H1 (cell line): ENCODE measurements at regions not wholly inside any gene's neighbourhood (a gene's known extent, or its start where the extent isn't known, plus 50 kb on each side); places are given as distances from the start of the nearest gene placed in this dataset.

Experiments
- CTCF ChIA-PET: fragments of 300-600 bp; sonication (Branson Sonifier 250); formaldehyde crosslinking; loops from one replicate; lab custom pipeline; 2021; ENCODE audit not compliant: partially characterized antibody; lab: Charles Lee
- POLR2A ChIA-PET: fragments of 300-600 bp; sonication (Branson Sonifier 250); formaldehyde crosslinking; loops from one replicate; lab custom pipeline; 2021; ENCODE audit warnings: inconsistent platforms; ENCODE audit not compliant: partially characterized antibody; lab: Charles Lee
- DNase-seq, 2 experiments: peaks; one replicate each; pipeline versions ENCODE4 v3.0.0 to v3.0.0-alpha.2; 2010 to 2022; ENCODE audit warnings: low spot score in 2 of 2, low read depth in 1 of 2, mixed read lengths in 1 of 2
- FAIRE-seq: peaks from 2 replicates; lab custom pipeline; 2011; peaks lifted over from hg19 to GRCh38; lab: Jason Lieb, UNC
- H2AFZ ChIP-seq: 2 replicates; pipeline ENCODE4 v1.8.1; 2012; ENCODE audit warnings: low read length, inconsistent platforms
- H2AK5ac ChIP-seq: 2 replicates; pipeline ENCODE4 v1.6.1; 2013; ENCODE audit warnings: low read depth, low read length
- H2BK120ac ChIP-seq: replicated peaks from 2 replicates; pipeline ENCODE3; 2013; ENCODE audit warnings: low read depth, low read length, inconsistent platforms
- H2BK12ac ChIP-seq: 2 replicates; pipeline ENCODE4 v1.6.1; 2013; ENCODE audit warnings: low read depth, low read length
- H2BK15ac ChIP-seq: 2 replicates; pipeline ENCODE4 v1.6.1; 2013; ENCODE audit warnings: low read length
- H2BK20ac ChIP-seq: 2 replicates; pipeline ENCODE4 v1.6.1; 2013; ENCODE audit warnings: low read length
- H2BK5ac ChIP-seq: 2 replicates; pipeline ENCODE4 v1.6.1; 2013; ENCODE audit warnings: low read depth, low read length
- H3K14ac ChIP-seq: 2 replicates; pipeline ENCODE4 v1.6.1; 2013; ENCODE audit warnings: inconsistent platforms; ENCODE audit not compliant: insufficient read length
- H3K18ac ChIP-seq: 2 replicates; pipeline ENCODE4 v1.6.1; 2013; ENCODE audit warnings: low read length; ENCODE audit errors: extremely low read depth
- H3K23ac ChIP-seq: 2 replicates; pipeline ENCODE4 v1.6.1; 2013; ENCODE audit warnings: inconsistent platforms; ENCODE audit not compliant: insufficient read length
- H3K23me2 ChIP-seq: 2 replicates; pipeline ENCODE4 v1.6.1; 2013; ENCODE audit warnings: low read depth, low read length
- H3K27ac ChIP-seq: 2 replicates; pipeline ENCODE4 v1.6.1; 2011; ENCODE audit warnings: low read depth, low read length, inconsistent platforms
- H3K27me3 ChIP-seq, 4 experiments: replicated peaks in 1 of 4; 1 replicate in 1 of 4; 2 replicates in 3 of 4; pipeline versions ENCODE4 v1.6.1 to v1.8.1; 2011 to 2013; ENCODE audit warnings: low read length in 3 of 4, mild to moderate bottlenecking in 3 of 4, inconsistent platforms in 2 of 4, mixed read lengths in 2 of 4, moderate library complexity in 1 of 4; ENCODE audit not compliant: control insufficient read depth in 3 of 4, insufficient read depth in 3 of 4; ENCODE audit errors: extremely low read depth in 1 of 4
- H3K36me3 ChIP-seq, 4 experiments: 2 replicates each; pipeline versions ENCODE4 v1.6.1 to v1.8.1; 2011 to 2013; ENCODE audit warnings: mild to moderate bottlenecking in 4 of 4, low read length in 3 of 4, moderate library complexity in 2 of 4, control low read depth in 1 of 4, inconsistent platforms in 1 of 4; ENCODE audit not compliant: insufficient read depth in 4 of 4, control insufficient read depth in 2 of 4
- H3K4ac ChIP-seq: replicated peaks from 2 replicates; pipeline ENCODE3; 2013; ENCODE audit warnings: low read length, low read depth, mixed read lengths, inconsistent platforms; ENCODE audit not compliant: insufficient read length
- H3K4me1 ChIP-seq, 4 experiments: replicated peaks in 1 of 4; 1 replicate in 1 of 4; 2 replicates in 3 of 4; pipeline versions ENCODE4 v1.6.1 to v1.8.1; 2011 to 2013; ENCODE audit warnings: low read length in 3 of 4, inconsistent platforms in 2 of 4, mixed read lengths in 1 of 4; ENCODE audit not compliant: insufficient read depth in 4 of 4, control insufficient read depth in 3 of 4
- H3K4me2 ChIP-seq, 2 experiments: 2 replicates each; pipeline versions ENCODE4 v1.6.1 to v1.8.1; 2011 to 2013; ENCODE audit warnings: low read depth in 2 of 2, low read length in 2 of 2, control low read depth in 1 of 2, inconsistent platforms in 1 of 2, mild to moderate bottlenecking in 1 of 2; ENCODE audit not compliant: insufficient read depth in 1 of 2
- H3K4me3 ChIP-seq, 4 experiments: fragments of 200-600, 300-600 bp in 1 of 4; sonication (generic), shearing (Covaris generic), sonication (Bioruptor Twin) in 1 of 4; 2 replicates each; pipeline versions ENCODE4 v1.5.1 to v1.8.1; 2011 to 2016; ENCODE audit warnings: low read length in 4 of 4, low read depth in 3 of 4, control low read depth in 2 of 4, inconsistent platforms in 2 of 4, mild to moderate bottlenecking in 2 of 4, mixed read lengths in 1 of 4, moderate library complexity in 1 of 4; ENCODE audit not compliant: insufficient read depth in 2 of 4; ENCODE audit errors: extremely low read depth in 1 of 4
- H3K56ac ChIP-seq: replicated peaks from 2 replicates; pipeline ENCODE3; 2013; ENCODE audit warnings: low read depth, mild to moderate bottlenecking, mixed read lengths, low read length, inconsistent platforms; ENCODE audit not compliant: insufficient read length
- H3K79me1 ChIP-seq: 2 replicates; pipeline ENCODE4 v1.6.1; 2013; ENCODE audit warnings: low read depth, low read length, control low read depth
- H3K79me2 ChIP-seq, 2 experiments: 2 replicates each; pipeline versions ENCODE4 v1.6.1 to v1.8.1; 2012 to 2013; ENCODE audit warnings: low read length in 2 of 2, mild to moderate bottlenecking in 2 of 2, inconsistent platforms in 1 of 2; ENCODE audit not compliant: insufficient read depth in 2 of 2, control insufficient read depth in 1 of 2
- H3K9ac ChIP-seq, 4 experiments: replicated peaks in 1 of 4; 1 replicate in 1 of 4; 2 replicates in 3 of 4; pipeline versions ENCODE4 v1.6.1 to v1.8.1; 2011 to 2013; ENCODE audit warnings: low read depth in 3 of 4, low read length in 3 of 4, control low read depth in 2 of 4, mild to moderate bottlenecking in 2 of 4, moderate library complexity in 2 of 4, inconsistent platforms in 1 of 4; ENCODE audit errors: extremely low read depth in 1 of 4
- H3K9me3 ChIP-seq, 2 experiments: 2 replicates each; pipeline versions ENCODE4 v1.6.1 to v1.8.1; 2012 to 2013; ENCODE audit warnings: mild to moderate bottlenecking in 2 of 2, moderate library complexity in 2 of 2, control low read depth in 1 of 2, inconsistent platforms in 1 of 2, low read depth in 1 of 2, low read length in 1 of 2, mixed read lengths in 1 of 2; ENCODE audit not compliant: insufficient read depth in 2 of 2
- H4K20me1 ChIP-seq, 2 experiments: replicated peaks in 1 of 2; 2 replicates each; pipeline versions ENCODE3 to v1.8.1; 2011 to 2013; ENCODE audit warnings: inconsistent platforms in 2 of 2, low read length in 2 of 2, mild to moderate bottlenecking in 1 of 2; ENCODE audit not compliant: insufficient read depth in 2 of 2, control insufficient read depth in 1 of 2
- H4K5ac ChIP-seq: 2 replicates; pipeline ENCODE4 v1.6.1; 2013; ENCODE audit warnings: low read length, low read depth, mixed read lengths, inconsistent platforms; ENCODE audit not compliant: insufficient read length
- H4K8ac ChIP-seq: 2 replicates; pipeline ENCODE4 v1.8.0; 2013; ENCODE audit warnings: mild to moderate bottlenecking, moderate library complexity, low read length, inconsistent platforms; ENCODE audit not compliant: insufficient read depth; ENCODE audit errors: extremely low read depth
- H4K91ac ChIP-seq: replicated peaks from 2 replicates; pipeline ENCODE3; 2013; ENCODE audit warnings: low read length, mixed read lengths, inconsistent platforms; ENCODE audit not compliant: insufficient read length
- E2F6 ChIP-seq: IDR thresholded peaks from 2 replicates; pipeline ENCODE4 v1.6.1; 2012; ENCODE audit warnings: inconsistent platforms
- HDAC2 ChIP-seq, 2 experiments: fragments of 300-600 bp in 1 of 2; sonication (generic) in 1 of 2; IDR thresholded peaks; 2 replicates each; pipeline ENCODE4 v1.6.1; 2011 to 2012; ENCODE audit warnings: low read depth in 2 of 2, low read length in 2 of 2, mild to moderate bottlenecking in 2 of 2, moderate library complexity in 2 of 2, borderline replicate concordance in 1 of 2, inconsistent platforms in 1 of 2
- KDM4A ChIP-seq: IDR thresholded peaks from one replicate; pipeline ENCODE4 v1.7.1; 2012; ENCODE audit warnings: low read depth, mild to moderate bottlenecking, moderate library complexity, low read length, inconsistent platforms; ENCODE audit not compliant: severe bottlenecking
- KDM5A ChIP-seq: fragments of 200-600 bp; IDR thresholded peaks from 2 replicates; pipeline ENCODE4 v1.7.1; 2012; ENCODE audit warnings: mild to moderate bottlenecking, low read length, inconsistent platforms, mixed read lengths
- POLR2A ChIP-seq, 2 experiments: IDR thresholded peaks; 1 replicate in 1 of 2; 2 replicates in 1 of 2; pipeline ENCODE4 v1.6.1; 2011; ENCODE audit warnings: low read depth in 2 of 2, low read length in 2 of 2, mild to moderate bottlenecking in 2 of 2; ENCODE audit errors: control extremely low read depth in 1 of 2
- RXRA ChIP-seq: IDR thresholded peaks from 2 replicates; pipeline ENCODE4 v1.6.1; 2011; ENCODE audit warnings: low read depth, mild to moderate bottlenecking, low read length, moderate library complexity; ENCODE audit not compliant: insufficient read depth
- SIX5 ChIP-seq: IDR thresholded peaks from 2 replicates; pipeline ENCODE4 v1.6.1; 2011; ENCODE audit warnings: mild to moderate bottlenecking, low read depth, low read length
- SP2 ChIP-seq: IDR thresholded peaks from 2 replicates; pipeline ENCODE4 v1.6.1; 2012; ENCODE audit warnings: mild to moderate bottlenecking, low read length, inconsistent platforms
- SRF ChIP-seq: IDR thresholded peaks from 2 replicates; pipeline ENCODE4 v1.6.1; 2011; ENCODE audit warnings: mild to moderate bottlenecking, low read depth, low read length, moderate library complexity
- TEAD4 ChIP-seq: IDR thresholded peaks from 2 replicates; pipeline ENCODE4 v1.6.1; 2012; ENCODE audit warnings: low read depth, low read length, inconsistent platforms, mixed read lengths
- USF2 ChIP-seq: IDR thresholded peaks from 2 replicates; pipeline ENCODE4 v1.6.1; 2011; ENCODE audit warnings: low read length, improper control_type of control experiment
- WGBS, 2 experiments: shearing (Covaris generic) in 1 of 2; methylation state at CpG; one replicate each; pipeline versions ENCODE4 v1.1.6 to v1.1.7; 2013 to 2015; ENCODE audit warnings: low lambda C conversion rate in 2 of 2, mixed read lengths in 2 of 2, inconsistent platforms in 1 of 2, low coverage in 1 of 2, missing lambda C conversion rate in 1 of 2; ENCODE audit not compliant: insufficient replicate concordance in 2 of 2, insufficient coverage in 1 of 2, insufficient read length in 1 of 2; ENCODE audit errors: extremely low coverage in 1 of 2, missing lambda C conversion rate in 1 of 2; 5-methylcytosine and 5-hydroxymethylcytosine counted together

- Histone ChIP-seq H3K36me3 (no peaks in the 10 kb centered on the region), H3K9ac (no peak overlapping the region), H3K14ac (no peak overlapping the region), H3K9me3 (no peaks in the 10 kb centered on the region), H3K4me3 (no peak overlapping the region), H3K23ac (no peak overlapping the region), H4K20me1 (no peaks in the 10 kb centered on the region), H3K4me1 (peaks cover 0 to 3% (median 0%) of the 10 kb centered on the region in 4 experiments; a peak in 1 of 7 replicates), H3K27me3 (no peaks in the 10 kb centered on the region), H3K4me2 (no peak overlapping the region), H2AK5ac (no peak overlapping the region), H3K4ac (no peak overlapping the region), H3K27ac (no peak overlapping the region), H3K79me2 (no peaks in the 10 kb centered on the region), H2BK12ac (no peak overlapping the region), H3K56ac (no peak overlapping the region), H4K8ac (no peak overlapping the region), H3K23me2 (no peaks in the 10 kb centered on the region), H4K91ac (no peak overlapping the region), H2BK5ac (no peak overlapping the region), H2AFZ (no peak overlapping the region), H3K18ac (no peak overlapping the region), H2BK20ac (no peak overlapping the region), H4K5ac (no peak overlapping the region), H2BK15ac (no peak overlapping the region), H2BK120ac (no peak overlapping the region), H3K79me1 (no peaks in the 10 kb centered on the region)
- ChIA-PET CTCF (interaction anchor here (0.6 kb wide), 1 partner anchor 244 kb away, joined by 3 read pairs; no protein-coding TSS in a partner anchor), POLR2A (interaction anchor here (0.7 kb wide), 1 partner anchor 108 kb away, joined by 3 read pairs; no protein-coding TSS in a partner anchor)
- FAIRE-seq (no peak), DNase-seq (no peak)
- WGBS, 2 experiments: 100% methylated on average over 1 of the region's 1 CpG; no CpG with 5 or more reads in 1 of the 2 experiments
- TF ChIP-seq RXRA (no peak), USF2 (no peak), KDM5A (no peak), POLR2A (IDR thresholded peaks at IDR 0.05; ENCODE audit: control extremely low read depth in 1 of 2, low read depth in 2 of 2, low read length in 2 of 2) (no peak), TEAD4 (no peak), SP2 (no peak), KDM4A (no peak), HDAC2 (IDR thresholded peaks at IDR 0.05; ENCODE audit: borderline replicate concordance in 1 of 2, low read depth in 2 of 2, low read length in 2 of 2) (no peak), SRF (no peak), E2F6 (no peak), SIX5 (no peak)
- TF ChIP-seq, all 59 proteins: peak for 0
Measured at GRCh38 chr6:15110726-15111354, 135.0 kb upstream of the JARID2 start.
